ENCODE measurements at regions not wholly inside any gene's neighbourhood (a gene's known extent, or its start where the extent isn't known, plus 50 kb on each side); places are given as distances from the start of the nearest gene placed in this dataset.

DNA sequence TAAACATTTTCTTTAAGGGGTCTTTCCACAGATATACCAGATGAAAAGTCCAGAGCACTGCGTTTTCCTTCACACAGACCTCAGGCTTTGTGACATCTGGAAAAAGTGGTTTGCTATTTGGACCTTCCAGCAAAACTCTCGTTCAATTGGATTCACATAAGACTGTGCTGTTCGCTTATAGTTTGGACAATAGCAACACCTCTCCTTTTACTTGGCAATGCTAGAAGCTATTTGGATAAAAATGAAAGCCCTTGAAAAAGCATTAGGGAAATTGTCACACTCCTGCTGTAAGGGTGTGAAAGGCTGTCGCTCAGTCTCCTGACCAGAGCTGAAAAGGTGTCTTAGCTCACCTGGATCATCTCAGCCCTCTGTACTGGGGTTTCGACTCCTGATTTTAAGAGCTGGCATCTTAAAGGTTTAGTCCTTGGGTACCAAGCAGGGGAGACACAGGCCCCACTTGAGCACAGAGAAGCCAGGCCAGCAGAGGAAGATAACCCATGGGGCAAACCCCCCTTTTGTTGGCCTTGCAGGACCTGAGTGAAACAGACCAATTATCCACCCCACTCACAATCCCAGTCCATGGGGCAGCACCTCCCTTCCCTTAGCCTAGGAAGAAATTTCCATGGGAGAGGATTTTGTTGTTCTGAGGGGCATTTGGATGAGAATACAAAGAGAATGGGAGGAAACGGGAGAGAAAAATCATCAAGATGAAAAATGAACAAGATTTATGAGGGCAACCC lies 257.6 kb downstream of the DLEU7 start:
- Histone ChIP-seq H3K4me2 (ENCODE audit: low read depth, low read length, poor library complexity, severe bottlenecking) (no peak overlapping the region), H3K79me2 (ENCODE audit: insufficient read depth, low read length) (no peaks in the 10 kb centered on the region), H3K36me3 (ENCODE audit: low read length) (no peaks in the 10 kb centered on the region), H4K20me1 (ENCODE audit: low read depth, low read length) (no peaks in the 10 kb centered on the region), H3F3A (ENCODE audit: insufficient read depth) (no peaks in the 10 kb centered on the region), H3K9me3 (ENCODE audit: insufficient read depth, low read length) (no peaks in the 10 kb centered on the region), H3K9me2 (replicated peaks; ENCODE audit: insufficient read depth, low read length) (no peaks in the 10 kb centered on the region), H2AFZ (ENCODE audit: low read depth, low read length, severe bottlenecking) (no peak overlapping the region), H3K4me3 (ENCODE audit: insufficient read depth, low read length, poor library complexity, severe bottlenecking) (no peak overlapping the region), H3K27ac (ENCODE audit: low read depth, low read length) (no peak overlapping the region), H3K9ac (ENCODE audit: low read length) (no peak overlapping the region), H3K27me3 (ENCODE audit: low read length) (no peaks in the 10 kb centered on the region)
- TF ChIP-seq EZH2phosphoT487 (conservative IDR thresholded peaks at IDR 0.05; ENCODE audit: low read length) (no peak), CTCF (IDR thresholded peaks at IDR 0.05; ENCODE audit: insufficient read depth, low read length, poor library complexity, severe bottlenecking) (no peak)

DNA sequence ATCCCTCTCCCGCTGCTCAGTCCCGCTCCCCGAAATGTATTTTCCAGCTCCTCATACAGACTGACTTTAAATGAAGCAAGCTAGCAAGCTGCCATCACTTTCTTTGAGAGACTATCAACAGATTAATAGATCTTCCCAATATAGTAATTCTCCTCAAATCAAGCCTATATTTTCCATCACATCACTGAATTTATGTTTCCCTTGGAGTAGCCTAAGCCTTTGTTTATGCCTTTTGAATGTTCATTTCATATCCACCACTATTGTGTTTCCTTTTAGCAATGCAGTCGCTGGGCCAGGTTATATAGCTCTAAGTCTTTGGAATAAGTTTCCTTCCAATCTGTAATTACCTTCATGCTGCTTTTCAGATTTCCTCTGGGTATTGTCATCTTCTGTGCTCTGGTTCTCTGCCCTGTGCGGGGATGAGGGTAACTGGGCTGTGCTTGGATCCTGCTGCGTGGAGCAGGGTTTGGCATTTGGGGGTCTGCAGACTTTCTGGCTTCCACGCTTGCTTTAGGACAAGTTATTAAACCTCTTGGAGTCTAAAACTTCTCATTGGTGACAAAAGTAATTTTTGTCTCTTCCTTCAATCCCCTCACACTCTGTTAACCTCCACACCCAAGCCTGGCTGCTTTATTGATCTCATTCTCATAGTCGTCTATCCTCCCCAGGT lies 256.9 kb downstream of the DLEU7 start:
- no peak overlapping the region for H3K9ac ChIP-seq (ENCODE audit: low read length)
- H3K36me3 ChIP-seq (ENCODE audit: low read length) = no peaks in the 10 kb centered on the region
- H3K27me3 ChIP-seq (ENCODE audit: low read length) = no peaks in the 10 kb centered on the region
- no peaks in the 10 kb centered on the region for H3K79me2 ChIP-seq (ENCODE audit: insufficient read depth, low read length)
- no peaks in the 10 kb centered on the region for H3F3A ChIP-seq (ENCODE audit: insufficient read depth)
- TF ChIP-seq EZH2phosphoT487 (conservative IDR thresholded peaks at IDR 0.05; ENCODE audit: low read length) = no peak
- no peak overlapping the region for H3K4me2 ChIP-seq (ENCODE audit: low read depth, low read length, poor library complexity, severe bottlenecking)
- no peaks in the 10 kb centered on the region for H4K20me1 ChIP-seq (ENCODE audit: low read depth, low read length)
- H2AFZ ChIP-seq (ENCODE audit: low read depth, low read length, severe bottlenecking) = no peak overlapping the region
- no peak overlapping the region for H3K4me3 ChIP-seq (ENCODE audit: insufficient read depth, low read length, poor library complexity, severe bottlenecking)
- H3K9me2 ChIP-seq (replicated peaks; ENCODE audit: insufficient read depth, low read length) = no peaks in the 10 kb centered on the region
- no peaks in the 10 kb centered on the region for H3K9me3 ChIP-seq (ENCODE audit: insufficient read depth, low read length)
- no peak overlapping the region for H3K27ac ChIP-seq (ENCODE audit: low read depth, low read length)

DNA sequence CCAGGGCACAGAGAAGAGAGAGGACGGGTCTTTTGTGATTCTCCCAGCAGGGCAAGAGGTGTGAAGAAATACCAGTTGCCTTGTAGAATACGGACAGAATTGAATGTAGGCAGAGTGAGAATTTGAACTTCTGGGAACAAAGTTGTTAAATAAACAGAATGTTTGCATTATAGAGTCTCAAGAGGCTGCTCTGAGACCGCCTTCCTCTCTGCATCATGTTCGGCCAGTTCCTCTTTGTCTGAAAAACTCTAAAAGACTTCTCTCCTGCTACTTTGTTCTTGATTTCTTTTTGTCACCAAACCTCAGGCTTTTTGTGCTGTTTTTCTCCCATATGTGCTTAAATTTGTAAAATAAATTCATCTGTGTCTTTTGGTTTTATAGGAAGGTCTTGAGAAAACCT lies 256.4 kb downstream of the DLEU7 start:
- Histone ChIP-seq H3K4me2 (ENCODE audit: low read depth, low read length, poor library complexity, severe bottlenecking) (peak overlapping the region; percentile 14), H3K9me2 (replicated peaks; ENCODE audit: insufficient read depth, low read length) (no peaks in the 10 kb centered on the region), H2AFZ (ENCODE audit: low read depth, low read length, severe bottlenecking) (no peak overlapping the region), H3K36me3 (ENCODE audit: low read length) (no peaks in the 10 kb centered on the region), H3F3A (ENCODE audit: insufficient read depth) (no peaks in the 10 kb centered on the region), H4K20me1 (ENCODE audit: low read depth, low read length) (no peaks in the 10 kb centered on the region), H3K9ac (ENCODE audit: low read length) (no peak overlapping the region), H3K27ac (ENCODE audit: low read depth, low read length) (no peak overlapping the region), H3K9me3 (ENCODE audit: insufficient read depth, low read length) (no peaks in the 10 kb centered on the region), H3K79me2 (ENCODE audit: insufficient read depth, low read length) (no peaks in the 10 kb centered on the region), H3K4me3 (ENCODE audit: insufficient read depth, low read length, poor library complexity, severe bottlenecking) (no peak overlapping the region), H3K27me3 (ENCODE audit: low read length) (no peaks in the 10 kb centered on the region)
- TF ChIP-seq CTCF (IDR thresholded peaks at IDR 0.05; ENCODE audit: insufficient read depth, low read length, poor library complexity, severe bottlenecking) = no peak
- no peak for TF ChIP-seq EZH2phosphoT487 (conservative IDR thresholded peaks at IDR 0.05; ENCODE audit: low read length)

Data from SU-DHL-6 (cell line).